ENCODE measurements at regions not wholly inside any gene's neighbourhood (a gene's known extent, or its start where the extent isn't known, plus 50 kb on each side); places are given as distances from the start of the nearest gene placed in this dataset.

GRCh38 chr1:235035928-235036327, 92.7 kb downstream of the TOMM20 start:
- Histone ChIP-seq H2AFZ (ENCODE audit: low read length) (no peak overlapping the region), H3K79me2 (ENCODE audit: insufficient read depth, low read length) (no peaks in the 10 kb centered on the region), H3K4me1 (ENCODE audit: insufficient read depth, low read length, severe bottlenecking) (peaks cover 11% of the 10 kb centered on the region), H3F3A (ENCODE audit: insufficient read depth, low read length) (no peaks in the 10 kb centered on the region), H3K36me3 (ENCODE audit: insufficient read depth, low read length) (no peaks in the 10 kb centered on the region), H3K27ac (ENCODE audit: low read depth, low read length, poor library complexity, severe bottlenecking) (no peak overlapping the region), H3K9ac (ENCODE audit: low read length) (no peak overlapping the region), H3K27me3 (ENCODE audit: insufficient read depth, low read length) (no peaks in the 10 kb centered on the region), H3K9me2 (ENCODE audit: low read depth, low read length) (no peaks in the 10 kb centered on the region), H3K4me2 (ENCODE audit: low read length) (no peak overlapping the region), H4K20me1 (ENCODE audit: insufficient read depth, low read length) (no peaks in the 10 kb centered on the region), H3K4me3 (ENCODE audit: low read depth, low read length, poor library complexity, severe bottlenecking) (no peak overlapping the region), H3K9me3 (ENCODE audit: low read length) (no peaks in the 10 kb centered on the region)
- no peak for TF ChIP-seq EZH2 (IDR thresholded peaks at IDR 0.05; ENCODE audit: borderline replicate concordance, low read length)
- no peak for TF ChIP-seq CTCF (IDR thresholded peaks at IDR 0.05; ENCODE audit: low read length)

DNA sequence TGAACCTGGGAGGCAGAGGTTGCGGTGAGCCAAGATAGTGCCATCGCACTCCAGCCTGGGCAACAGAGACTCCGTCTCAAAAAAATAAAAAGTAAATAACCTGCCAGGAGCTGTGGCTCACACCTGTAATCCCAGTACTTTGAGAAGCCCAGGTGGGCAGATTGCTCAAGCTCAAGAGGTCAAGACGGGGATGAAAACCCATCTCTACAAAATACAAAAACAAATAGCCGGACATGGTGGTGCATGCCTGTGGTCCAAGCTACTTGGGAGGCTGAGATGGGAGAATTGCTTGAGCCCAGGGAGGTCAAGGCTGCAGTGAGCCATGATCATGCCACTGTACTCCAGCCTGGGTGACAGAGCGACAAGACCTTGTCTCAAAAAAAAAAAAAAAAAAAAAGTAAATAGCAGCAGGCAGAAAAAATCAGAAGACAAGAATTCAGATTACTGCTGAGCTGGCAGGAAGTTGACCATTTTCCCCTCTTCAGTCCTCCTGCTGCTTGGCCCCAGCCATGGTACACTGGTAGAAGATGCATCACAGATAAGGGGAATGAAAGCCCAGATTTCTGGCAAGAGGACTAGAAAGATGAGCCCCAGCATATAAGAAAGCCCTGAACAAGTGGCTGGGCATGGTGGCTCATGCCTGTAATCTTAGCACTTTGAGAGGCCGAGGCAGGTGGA, 97.6 kb downstream of the TOMM20 start:
- H3K9ac ChIP-seq (ENCODE audit: low read length), result no peak overlapping the region
- no peaks in the 10 kb centered on the region for H3K79me2 ChIP-seq (ENCODE audit: insufficient read depth, low read length)
- H3K4me2 ChIP-seq (ENCODE audit: low read length), result no peak overlapping the region
- H3K27me3 ChIP-seq (ENCODE audit: insufficient read depth, low read length), result no peaks in the 10 kb centered on the region
- no peaks in the 10 kb centered on the region for H3K9me2 ChIP-seq (ENCODE audit: low read depth, low read length)
- peaks cover 11% of the 10 kb centered on the region for H3K4me1 ChIP-seq (ENCODE audit: insufficient read depth, low read length, severe bottlenecking)
- H3K27ac ChIP-seq (ENCODE audit: low read depth, low read length, poor library complexity, severe bottlenecking), result no peak overlapping the region
- H3K9me3 ChIP-seq (ENCODE audit: low read length), result no peaks in the 10 kb centered on the region
- H2AFZ ChIP-seq (ENCODE audit: low read length), result no peak overlapping the region
- H3K4me3 ChIP-seq (ENCODE audit: low read depth, low read length, poor library complexity, severe bottlenecking), result no peak overlapping the region
- no peaks in the 10 kb centered on the region for H4K20me1 ChIP-seq (ENCODE audit: insufficient read depth, low read length)
- TF ChIP-seq CTCF (IDR thresholded peaks at IDR 0.05; ENCODE audit: low read length), result no peak
- TF ChIP-seq EZH2 (IDR thresholded peaks at IDR 0.05; ENCODE audit: borderline replicate concordance, low read length), result no peak
- H3K36me3 ChIP-seq (ENCODE audit: insufficient read depth, low read length), result no peaks in the 10 kb centered on the region
- no peaks in the 10 kb centered on the region for H3F3A ChIP-seq (ENCODE audit: insufficient read depth, low read length)

GRCh38 chr1:235027862-235028250, 100.8 kb downstream of the TOMM20 start:
- Histone ChIP-seq H3K27ac (ENCODE audit: low read depth, low read length, poor library complexity, severe bottlenecking) (no peak overlapping the region), H3K4me3 (ENCODE audit: low read depth, low read length, poor library complexity, severe bottlenecking) (no peak overlapping the region), H3K27me3 (ENCODE audit: insufficient read depth, low read length) (no peaks in the 10 kb centered on the region), H3K9me3 (ENCODE audit: low read length) (no peaks in the 10 kb centered on the region), H3K4me2 (ENCODE audit: low read length) (no peak overlapping the region), H3K9me2 (ENCODE audit: low read depth, low read length) (no peaks in the 10 kb centered on the region), H3K79me2 (ENCODE audit: insufficient read depth, low read length) (no peaks in the 10 kb centered on the region), H3F3A (ENCODE audit: insufficient read depth, low read length) (no peaks in the 10 kb centered on the region), H4K20me1 (ENCODE audit: insufficient read depth, low read length) (no peaks in the 10 kb centered on the region), H3K36me3 (ENCODE audit: insufficient read depth, low read length) (no peaks in the 10 kb centered on the region), H3K9ac (ENCODE audit: low read length) (no peak overlapping the region), H3K4me1 (ENCODE audit: insufficient read depth, low read length, severe bottlenecking) (no peaks in the 10 kb centered on the region), H2AFZ (ENCODE audit: low read length) (no peak overlapping the region)
- TF ChIP-seq CTCF (IDR thresholded peaks at IDR 0.05; ENCODE audit: low read length) (no peak), EZH2 (IDR thresholded peaks at IDR 0.05; ENCODE audit: borderline replicate concordance, low read length) (no peak)
